ENCODE measurements at regions not wholly inside any gene's neighbourhood (a gene's known extent, or its start where the extent isn't known, plus 50 kb on each side); places are given as distances from the start of the nearest gene placed in this dataset.
"Not testable (repeated sequence)": the region's sequence is repeated elsewhere in the genome, so short reads cannot be mapped to it uniquely, and the experiment has no call there.

DNA sequence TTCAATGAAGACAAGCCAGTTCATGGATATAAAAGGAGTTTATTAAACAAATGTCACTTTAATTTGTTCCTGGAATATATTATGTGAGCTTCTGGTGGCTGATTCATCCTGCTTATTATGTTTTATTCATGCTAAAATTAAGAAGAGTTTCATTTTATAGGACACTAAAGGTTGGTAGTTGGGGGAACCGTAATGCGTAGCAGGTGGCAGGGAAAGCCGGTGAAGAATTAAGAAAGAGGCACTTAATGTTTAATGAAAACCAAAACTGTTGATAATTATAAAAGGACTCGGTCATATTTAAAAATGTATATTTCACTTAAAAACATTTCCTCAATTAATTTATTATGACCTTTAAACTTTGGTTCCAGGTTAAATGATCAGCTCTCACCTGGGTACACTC, 94.3 kb downstream of the XKR3 start:
- intact Hi-C loops (cut with micrococcal nuclease); H3K36me3 Mint-ChIP-seq (ENCODE audit: low read depth); H3K27ac Mint-ChIP-seq: not testable (repeated sequence)

DNA sequence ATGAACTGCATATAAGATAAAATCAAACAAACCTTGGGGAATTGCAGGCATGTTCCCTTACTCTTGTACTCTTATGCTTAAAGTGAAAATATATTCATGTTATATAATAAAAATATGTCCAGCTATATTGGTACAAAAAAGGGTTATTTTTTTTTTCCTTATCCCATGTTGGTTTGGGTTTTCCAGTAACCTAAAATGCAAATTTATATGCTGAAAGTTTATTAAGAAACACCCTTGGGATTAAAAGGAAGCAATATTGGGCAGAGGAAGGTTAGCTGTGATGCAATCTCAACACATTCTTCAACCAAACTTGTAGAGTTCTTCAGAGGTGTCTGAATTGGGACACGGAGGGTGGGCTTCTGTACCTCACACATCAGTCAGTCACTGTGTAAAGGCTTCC, 97.7 kb downstream of the XKR3 start:
- DNase-seq; H3K4me3 Mint-ChIP-seq; H3K36me3 Mint-ChIP-seq (ENCODE audit: low read depth): not testable (repeated sequence)

More for the DNA sequence above, 94.3 kb downstream of the XKR3 start:
- H3K4me1 Mint-ChIP-seq (ENCODE audit: low read depth); H3K9me3 Mint-ChIP-seq; DNase-seq; H3K4me3 Mint-ChIP-seq; ATAC-seq; POLR2A ChIA-PET; H3K27me3 Mint-ChIP-seq; CTCF ChIA-PET: not testable (repeated sequence)

DNA sequence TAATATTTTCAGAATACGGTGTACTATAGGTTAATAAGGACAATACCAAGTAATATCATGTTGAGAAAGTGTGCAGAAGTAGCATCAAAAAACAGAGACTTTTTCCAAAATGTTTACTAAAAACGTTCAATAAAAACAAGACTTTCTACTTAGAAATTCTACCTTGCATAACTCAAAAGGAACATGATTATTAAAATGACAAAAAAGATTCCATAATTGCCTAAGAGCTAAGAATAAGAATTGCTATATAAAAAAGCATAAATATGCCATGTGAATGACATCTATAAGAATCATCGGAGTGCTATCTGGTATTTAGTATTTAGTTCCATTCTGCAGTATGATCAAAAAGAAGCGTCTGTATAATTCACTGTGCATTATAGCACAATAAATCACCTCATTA, 102.0 kb downstream of the XKR3 start:
- ATAC-seq; CTCF ChIA-PET; H3K27ac Mint-ChIP-seq; intact Hi-C loops (cut with micrococcal nuclease); H3K27me3 Mint-ChIP-seq; H3K9me3 Mint-ChIP-seq; H3K36me3 Mint-ChIP-seq (ENCODE audit: low read depth); DNase-seq; H3K4me1 Mint-ChIP-seq (ENCODE audit: low read depth); POLR2A ChIA-PET; H3K4me3 Mint-ChIP-seq: not testable (repeated sequence)

More for the DNA sequence above, 97.7 kb downstream of the XKR3 start:
- ATAC-seq; H3K27ac Mint-ChIP-seq; CTCF ChIA-PET; H3K4me1 Mint-ChIP-seq (ENCODE audit: low read depth); intact Hi-C loops (cut with micrococcal nuclease); POLR2A ChIA-PET; H3K9me3 Mint-ChIP-seq; H3K27me3 Mint-ChIP-seq: not testable (repeated sequence)

DNA sequence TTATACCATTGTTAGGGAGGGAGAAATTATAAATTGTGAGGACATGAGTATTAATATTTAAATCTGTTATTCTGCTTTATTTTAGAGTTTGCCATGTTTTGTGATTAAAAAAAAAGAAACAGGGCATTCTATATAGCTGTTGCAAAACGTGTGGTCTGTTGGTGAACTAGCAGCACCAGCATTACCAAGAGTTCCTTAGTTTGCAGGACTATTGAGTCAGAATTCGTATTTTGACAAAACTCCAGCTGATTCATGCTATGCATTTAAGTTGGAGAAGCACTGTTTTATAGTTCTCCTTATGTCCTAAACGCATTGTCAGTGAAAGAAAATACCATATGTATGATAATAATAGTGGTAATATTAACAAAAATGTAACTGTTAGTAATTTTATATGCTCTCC, 102.6 kb downstream of the XKR3 start:
- POLR2A ChIA-PET; H3K4me1 Mint-ChIP-seq (ENCODE audit: low read depth); DNase-seq; H3K27me3 Mint-ChIP-seq; CTCF ChIA-PET; intact Hi-C loops (cut with micrococcal nuclease); H3K9me3 Mint-ChIP-seq; H3K27ac Mint-ChIP-seq; H3K36me3 Mint-ChIP-seq (ENCODE audit: low read depth); ATAC-seq; H3K4me3 Mint-ChIP-seq: not testable (repeated sequence)

DNA sequence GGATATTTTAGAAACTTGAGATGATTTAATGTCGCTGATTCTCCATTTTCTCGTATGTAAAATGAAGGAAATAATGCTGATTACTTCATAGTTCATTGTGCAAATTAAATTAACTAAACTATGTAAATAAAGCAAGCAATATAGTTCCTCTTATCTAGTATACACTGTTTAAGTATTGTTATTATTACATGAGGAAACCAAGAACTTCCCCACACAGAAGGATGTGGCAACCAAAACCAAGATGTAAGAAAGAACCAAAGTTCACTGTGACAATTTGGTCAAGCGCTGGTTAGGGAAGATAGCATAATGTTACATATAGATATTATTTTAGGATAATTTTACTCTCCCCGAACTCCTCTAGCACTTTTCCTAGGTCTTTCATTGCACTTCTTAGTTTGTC, 103.2 kb downstream of the XKR3 start:
- Mint-ChIP-seq H3K27me3 (peaks cover 6% of the 10 kb centered on the region), H3K27ac (no peak overlapping the region), H3K9me3 (peaks cover 2% of the 10 kb centered on the region), H3K4me3 (no peak overlapping the region), H3K4me1 (ENCODE audit: low read depth) (no peaks in the 10 kb centered on the region), H3K36me3 (ENCODE audit: low read depth) (no peaks in the 10 kb centered on the region)
- intact Hi-C loops (cut with micrococcal nuclease), result no loop called here
- TF ChIP-seq, protein P1, sequence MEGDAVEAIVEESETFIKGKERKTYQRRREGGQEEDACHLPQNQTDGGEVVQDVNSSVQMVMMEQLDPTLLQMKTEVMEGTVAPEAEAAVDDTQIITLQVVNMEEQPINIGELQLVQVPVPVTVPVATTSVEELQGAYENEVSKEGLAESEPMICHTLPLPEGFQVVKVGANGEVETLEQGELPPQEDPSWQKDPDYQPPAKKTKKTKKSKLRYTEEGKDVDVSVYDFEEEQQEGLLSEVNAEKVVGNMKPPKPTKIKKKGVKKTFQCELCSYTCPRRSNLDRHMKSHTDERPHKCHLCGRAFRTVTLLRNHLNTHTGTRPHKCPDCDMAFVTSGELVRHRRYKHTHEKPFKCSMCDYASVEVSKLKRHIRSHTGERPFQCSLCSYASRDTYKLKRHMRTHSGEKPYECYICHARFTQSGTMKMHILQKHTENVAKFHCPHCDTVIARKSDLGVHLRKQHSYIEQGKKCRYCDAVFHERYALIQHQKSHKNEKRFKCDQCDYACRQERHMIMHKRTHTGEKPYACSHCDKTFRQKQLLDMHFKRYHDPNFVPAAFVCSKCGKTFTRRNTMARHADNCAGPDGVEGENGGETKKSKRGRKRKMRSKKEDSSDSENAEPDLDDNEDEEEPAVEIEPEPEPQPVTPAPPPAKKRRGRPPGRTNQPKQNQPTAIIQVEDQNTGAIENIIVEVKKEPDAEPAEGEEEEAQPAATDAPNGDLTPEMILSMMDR (IDR thresholded peaks at IDR 0.05), result no peak
- POLR2A ChIA-PET, result no interaction called here
- CTCF ChIA-PET, result no interaction called here
- no peak for ATAC-seq
- DNase-seq, result no peak

DNA sequence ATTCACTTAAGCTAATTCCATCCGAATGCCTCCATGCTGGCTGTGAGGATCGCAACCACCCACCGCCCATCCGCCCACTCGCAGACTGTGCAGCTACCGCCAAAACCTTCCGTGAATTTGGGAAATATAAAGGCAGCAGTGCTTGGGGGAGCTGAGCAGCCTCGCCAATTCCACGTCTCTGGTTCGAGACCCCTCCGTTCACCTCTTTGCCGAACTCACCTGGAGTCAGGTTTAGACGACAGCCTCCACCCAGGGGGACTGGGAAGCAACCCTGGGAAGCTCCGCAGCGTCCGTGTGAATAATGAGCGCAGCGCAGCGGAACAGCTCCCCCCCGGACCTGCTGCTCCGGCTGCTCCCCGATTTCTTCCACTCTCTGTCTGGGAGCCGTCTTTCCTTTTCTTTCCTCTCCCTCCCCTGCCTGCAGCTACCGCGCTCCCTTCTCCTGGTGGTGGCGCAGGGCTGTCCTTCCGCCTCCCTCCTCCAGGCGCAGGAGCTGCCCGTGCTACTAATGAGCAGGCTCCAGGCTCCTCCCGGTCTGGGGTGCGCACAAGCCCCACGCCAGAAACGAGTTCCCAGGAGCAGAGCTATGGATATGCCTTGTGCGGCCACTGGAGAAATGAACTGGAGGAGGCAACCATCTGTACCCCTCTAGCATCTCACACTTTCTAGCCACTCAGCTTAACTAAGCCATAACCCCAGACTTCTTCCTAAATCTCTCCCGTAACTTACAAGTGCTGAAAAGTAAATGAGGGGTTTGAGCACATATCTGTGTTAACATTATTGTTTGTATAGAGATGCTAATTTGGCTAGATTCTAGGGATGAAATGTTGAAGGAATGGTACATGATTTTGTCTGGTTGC, 107.3 kb downstream of the XKR3 start:
- Mint-ChIP-seq H3K27me3 (peaks cover 6% of the 10 kb centered on the region), H3K4me3 (no peak overlapping the region), H3K27ac (no peak overlapping the region), H3K4me1 (ENCODE audit: low read depth) (no peaks in the 10 kb centered on the region), H3K9me3 (peaks cover 2% of the 10 kb centered on the region), H3K36me3 (ENCODE audit: low read depth) (no peaks in the 10 kb centered on the region)
- ChIA-PET CTCF (no interaction called here), POLR2A (no interaction called here)
- DNase-seq, result no peak
- no peak for ATAC-seq
- intact Hi-C loops (cut with micrococcal nuclease), result no loop called here
- TF ChIP-seq, protein P1 (IDR thresholded peaks at IDR 0.05), result no peak

DNA sequence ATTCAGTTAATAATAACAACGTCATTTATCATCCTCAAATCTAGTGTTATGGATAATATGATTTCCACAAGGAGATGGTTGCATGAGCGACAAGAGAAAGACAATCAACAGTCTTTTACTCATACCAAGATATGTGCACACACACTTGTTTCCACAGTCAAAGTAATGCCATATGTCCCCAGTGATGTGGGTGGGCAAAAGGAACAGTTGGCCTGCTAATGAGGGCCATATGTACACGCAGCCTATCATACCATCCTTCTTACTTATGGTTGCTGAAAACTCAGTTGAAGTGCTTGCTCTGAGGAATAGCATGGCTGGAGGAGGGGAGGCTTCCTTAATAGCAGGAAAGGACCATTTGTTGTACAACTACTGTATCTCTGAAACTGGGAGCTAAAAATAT, 110.6 kb downstream of the XKR3 start:
- H3K27me3 Mint-ChIP-seq; H3K27ac Mint-ChIP-seq; H3K4me1 Mint-ChIP-seq (ENCODE audit: low read depth); DNase-seq; ATAC-seq; intact Hi-C loops (cut with micrococcal nuclease); H3K9me3 Mint-ChIP-seq; H3K36me3 Mint-ChIP-seq (ENCODE audit: low read depth); H3K4me3 Mint-ChIP-seq; CTCF ChIA-PET; POLR2A ChIA-PET: not testable (repeated sequence)

DNA sequence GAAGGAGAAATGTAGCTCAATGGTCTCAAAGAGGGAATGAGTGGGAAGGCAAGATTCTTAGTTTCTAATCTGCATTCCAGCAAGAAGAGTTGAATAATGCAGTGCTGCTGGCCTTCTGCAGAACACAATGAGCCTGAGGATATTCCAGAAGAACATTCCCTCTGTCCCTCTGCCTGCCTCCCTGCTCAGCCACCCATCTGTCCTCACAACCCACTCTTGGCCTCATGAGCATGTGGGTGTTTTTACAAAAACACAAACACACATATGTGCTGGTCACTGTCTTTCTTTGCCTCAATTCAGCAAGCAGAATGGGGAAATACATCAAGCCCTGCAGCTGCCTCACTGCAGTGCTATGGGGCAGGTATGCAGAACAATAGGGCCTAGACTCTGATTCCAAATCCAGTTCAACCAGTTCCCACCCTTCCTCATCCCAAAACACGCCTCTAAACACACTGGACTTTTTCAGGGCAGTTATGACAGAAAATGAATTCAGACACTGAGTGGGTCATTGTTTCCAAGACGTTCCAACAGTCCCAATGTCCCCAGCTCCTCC, 109.8 kb upstream of the CCT8L2 start:
- H3K4me1 Mint-ChIP-seq (ENCODE audit: low read depth); POLR2A ChIA-PET; H3K36me3 Mint-ChIP-seq (ENCODE audit: low read depth); H3K4me3 Mint-ChIP-seq; ATAC-seq; intact Hi-C loops (cut with micrococcal nuclease); CTCF ChIA-PET; H3K9me3 Mint-ChIP-seq; DNase-seq; H3K27ac Mint-ChIP-seq; H3K27me3 Mint-ChIP-seq: not testable (repeated sequence)

DNA sequence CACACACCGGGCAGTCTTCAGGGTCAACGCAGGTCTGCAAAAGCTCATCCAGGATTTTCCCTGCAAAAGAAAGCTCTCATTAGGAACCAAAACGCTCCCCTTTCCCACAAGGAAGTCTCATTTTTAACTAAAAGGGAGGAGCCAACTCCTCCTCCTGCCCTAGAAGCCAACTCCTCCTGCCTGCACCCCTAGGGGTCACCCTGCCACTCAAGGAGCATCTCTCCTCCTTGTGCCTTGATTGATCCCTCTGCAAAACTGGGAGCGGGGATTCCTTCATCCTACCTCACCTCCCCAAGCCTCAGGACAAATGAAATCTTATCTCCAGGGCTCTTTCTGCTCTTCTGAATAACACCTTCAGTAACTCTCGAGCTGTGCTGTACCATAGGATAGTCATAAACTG, 107.8 kb upstream of the CCT8L2 start:
- H3K27ac Mint-ChIP-seq; H3K36me3 Mint-ChIP-seq (ENCODE audit: low read depth); DNase-seq; CTCF ChIA-PET; H3K4me1 Mint-ChIP-seq (ENCODE audit: low read depth); ATAC-seq; POLR2A ChIA-PET; intact Hi-C loops (cut with micrococcal nuclease); H3K9me3 Mint-ChIP-seq; H3K27me3 Mint-ChIP-seq; H3K4me3 Mint-ChIP-seq: not testable (repeated sequence)
